ENCODE measurements at regions not wholly inside any gene's neighbourhood (a gene's known extent, or its start where the extent isn't known, plus 50 kb on each side); places are given as distances from the start of the nearest gene placed in this dataset.
A peak's percentile ranks its signal among the peaks of the same experiment; 100 is the strongest.

DNA sequence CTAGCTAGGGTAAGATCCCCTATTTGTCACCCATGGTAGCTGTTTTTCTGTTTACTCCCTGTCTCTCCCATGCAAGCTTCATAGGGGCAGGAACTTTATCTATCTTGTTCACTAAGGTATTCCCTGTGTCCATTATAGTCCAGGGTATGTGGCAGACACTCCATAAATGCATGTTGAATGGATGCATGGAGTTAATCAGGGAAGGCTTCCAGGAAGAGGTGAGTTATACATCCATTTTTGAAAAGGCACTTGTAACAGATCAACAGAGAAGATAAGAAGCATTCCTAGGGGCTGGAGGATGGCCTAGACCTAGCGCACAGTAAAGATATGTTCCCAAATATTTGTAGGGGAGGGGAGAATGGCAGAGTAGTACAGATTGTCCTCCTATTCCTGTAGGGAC is 130.3 kb downstream of the BUD13 start:
- H3K27me3 Mint-ChIP-seq (ENCODE audit: insufficient read depth), result peaks cover 4% of the 10 kb centered on the region
- H3K4me3 Mint-ChIP-seq, result no peak overlapping the region
- peaks cover 9% of the 10 kb centered on the region for H3K9me3 Mint-ChIP-seq
- DNase-seq, result no peak
- H3K27me3 ChIP-seq (ENCODE audit: control insufficient read depth, insufficient read depth, low read length, poor library complexity, severe bottlenecking), result no peaks in the 10 kb centered on the region
- no peak overlapping the region for H3K9ac ChIP-seq (ENCODE audit: extremely low read depth, low read length, poor library complexity, severe bottlenecking)
- H3K27ac ChIP-seq (ENCODE audit: low read depth, low read length), result no peak overlapping the region
- TF ChIP-seq, protein P1, sequence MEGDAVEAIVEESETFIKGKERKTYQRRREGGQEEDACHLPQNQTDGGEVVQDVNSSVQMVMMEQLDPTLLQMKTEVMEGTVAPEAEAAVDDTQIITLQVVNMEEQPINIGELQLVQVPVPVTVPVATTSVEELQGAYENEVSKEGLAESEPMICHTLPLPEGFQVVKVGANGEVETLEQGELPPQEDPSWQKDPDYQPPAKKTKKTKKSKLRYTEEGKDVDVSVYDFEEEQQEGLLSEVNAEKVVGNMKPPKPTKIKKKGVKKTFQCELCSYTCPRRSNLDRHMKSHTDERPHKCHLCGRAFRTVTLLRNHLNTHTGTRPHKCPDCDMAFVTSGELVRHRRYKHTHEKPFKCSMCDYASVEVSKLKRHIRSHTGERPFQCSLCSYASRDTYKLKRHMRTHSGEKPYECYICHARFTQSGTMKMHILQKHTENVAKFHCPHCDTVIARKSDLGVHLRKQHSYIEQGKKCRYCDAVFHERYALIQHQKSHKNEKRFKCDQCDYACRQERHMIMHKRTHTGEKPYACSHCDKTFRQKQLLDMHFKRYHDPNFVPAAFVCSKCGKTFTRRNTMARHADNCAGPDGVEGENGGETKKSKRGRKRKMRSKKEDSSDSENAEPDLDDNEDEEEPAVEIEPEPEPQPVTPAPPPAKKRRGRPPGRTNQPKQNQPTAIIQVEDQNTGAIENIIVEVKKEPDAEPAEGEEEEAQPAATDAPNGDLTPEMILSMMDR (conservative IDR thresholded peaks at IDR 0.05), result no peak
- H3K4me1 ChIP-seq (ENCODE audit: control insufficient read depth, insufficient read depth, low read length), result no peaks in the 10 kb centered on the region
- no peaks in the 10 kb centered on the region for H3K4me1 Mint-ChIP-seq
- H3K36me3 Mint-ChIP-seq (ENCODE audit: low read depth), result no peaks in the 10 kb centered on the region
- no peaks in the 10 kb centered on the region for H3K36me3 ChIP-seq (ENCODE audit: control insufficient read depth, insufficient read depth, low read length)
- H3K9me3 ChIP-seq (ENCODE audit: control insufficient read depth, low read length), result peaks cover 7% of the 10 kb centered on the region
- no peak overlapping the region for H3K4me3 ChIP-seq (ENCODE audit: low read length)
- 100% methylated on average over 1 of the region's 1 CpG; no CpG with 5 or more reads in 1 of the 2 experiments for WGBS, 2 experiments (ENCODE audit: insufficient coverage in 1 of 2, insufficient read length in 1 of 2)
- H3K27ac Mint-ChIP-seq, result no peak overlapping the region

DNA sequence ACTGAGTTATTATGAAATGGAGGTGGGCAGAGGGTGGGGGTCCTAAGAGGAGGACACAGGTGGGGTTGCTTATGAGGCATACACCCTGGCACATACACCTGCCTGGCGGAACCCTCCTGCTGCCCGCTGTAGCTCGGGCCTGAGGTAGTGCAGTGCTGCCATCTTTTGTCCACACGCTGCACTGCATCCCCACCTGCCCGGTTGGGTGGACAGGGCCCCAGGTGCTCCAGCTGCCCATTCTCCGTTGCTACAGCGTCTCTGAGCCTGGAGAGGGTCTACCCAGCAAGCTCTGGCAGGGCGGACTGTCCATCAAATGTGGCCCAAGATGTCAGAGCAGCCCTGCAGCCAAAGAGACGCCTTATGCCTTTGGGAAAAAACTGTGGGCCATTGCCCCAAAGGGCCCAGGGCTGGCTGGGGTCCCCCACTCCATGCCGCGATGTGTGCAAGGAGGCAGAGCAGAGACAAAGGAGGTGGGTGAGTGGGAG is 131.2 kb downstream of the BUD13 start:
- Mint-ChIP-seq H3K27me3 (ENCODE audit: insufficient read depth) (no peaks in the 10 kb centered on the region), H3K4me3 (no peak overlapping the region), H3K4me1 (no peaks in the 10 kb centered on the region), H3K27ac (no peak overlapping the region), H3K9me3 (peaks cover 9% of the 10 kb centered on the region), H3K36me3 (ENCODE audit: low read depth) (no peaks in the 10 kb centered on the region)
- no peak overlapping the region for H3K9ac ChIP-seq (ENCODE audit: extremely low read depth, low read length, poor library complexity, severe bottlenecking)
- WGBS, 2 experiments (ENCODE audit: insufficient coverage in 1 of 2, insufficient read length in 1 of 2), result 19 to 38% methylated on average over 8 to 11 of the region's 11 CpGs
- peaks cover 7% of the 10 kb centered on the region for H3K9me3 ChIP-seq (ENCODE audit: control insufficient read depth, low read length)
- H3K27ac ChIP-seq (ENCODE audit: low read depth, low read length), result no peak overlapping the region
- no peak overlapping the region for H3K4me3 ChIP-seq (ENCODE audit: low read length)
- peak; percentile 93 for DNase-seq
- no peaks in the 10 kb centered on the region for H3K27me3 ChIP-seq (ENCODE audit: control insufficient read depth, insufficient read depth, low read length, poor library complexity, severe bottlenecking)
- TF ChIP-seq, protein P1 (conservative IDR thresholded peaks at IDR 0.05), result peak; percentile 93
- H3K4me1 ChIP-seq (ENCODE audit: control insufficient read depth, insufficient read depth, low read length), result no peaks in the 10 kb centered on the region
- no peaks in the 10 kb centered on the region for H3K36me3 ChIP-seq (ENCODE audit: control insufficient read depth, insufficient read depth, low read length)

DNA sequence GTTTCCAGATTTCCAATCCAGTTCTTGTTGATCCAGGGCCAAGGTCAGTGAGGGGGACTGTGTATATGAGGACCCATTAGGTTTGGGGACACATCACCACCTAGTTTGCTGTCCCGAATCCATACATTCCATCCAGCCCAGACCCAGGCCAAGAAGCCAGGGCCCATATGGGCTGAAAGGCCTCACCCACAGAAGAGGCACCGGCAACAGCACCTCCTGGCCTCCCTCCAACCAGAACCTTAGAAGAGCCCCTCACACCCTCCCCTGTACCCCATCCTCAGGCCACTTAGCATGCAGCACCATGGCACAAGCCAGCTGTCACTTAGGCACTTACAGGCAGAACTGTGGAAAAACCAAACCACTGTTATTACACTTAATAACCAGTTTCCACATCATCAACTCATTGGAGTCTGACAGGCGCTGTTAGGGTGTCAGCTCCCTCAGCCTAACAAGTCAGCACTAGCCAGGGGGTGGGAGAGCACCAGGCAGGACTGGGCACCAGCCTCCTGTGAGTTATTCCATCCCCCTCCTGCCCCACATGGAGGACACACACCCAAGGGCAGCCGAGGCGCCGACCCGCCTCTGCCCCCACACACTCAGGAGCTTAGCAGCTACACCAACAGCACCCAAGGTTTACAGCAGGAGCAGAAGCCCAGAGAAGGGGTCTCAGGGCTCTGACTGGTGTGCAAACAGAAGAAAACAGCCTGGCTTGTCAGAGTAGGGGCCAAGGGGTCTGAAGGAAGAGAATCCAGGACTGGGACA is 132.0 kb downstream of the BUD13 start:
- H3K36me3 ChIP-seq (ENCODE audit: control insufficient read depth, insufficient read depth, low read length), result no peaks in the 10 kb centered on the region
- Mint-ChIP-seq H3K4me3 (no peak overlapping the region), H3K9me3 (peaks cover 4% of the 10 kb centered on the region), H3K36me3 (ENCODE audit: low read depth) (no peaks in the 10 kb centered on the region), H3K27me3 (ENCODE audit: insufficient read depth) (no peaks in the 10 kb centered on the region), H3K27ac (no peak overlapping the region), H3K4me1 (no peaks in the 10 kb centered on the region)
- TF ChIP-seq, protein P1 (conservative IDR thresholded peaks at IDR 0.05), result no peak
- no peaks in the 10 kb centered on the region for H3K4me1 ChIP-seq (ENCODE audit: control insufficient read depth, insufficient read depth, low read length)
- no peaks in the 10 kb centered on the region for H3K27me3 ChIP-seq (ENCODE audit: control insufficient read depth, insufficient read depth, low read length, poor library complexity, severe bottlenecking)
- no peak overlapping the region for H3K9ac ChIP-seq (ENCODE audit: extremely low read depth, low read length, poor library complexity, severe bottlenecking)
- H3K9me3 ChIP-seq (ENCODE audit: control insufficient read depth, low read length), result peaks cover 5% of the 10 kb centered on the region
- H3K27ac ChIP-seq (ENCODE audit: low read depth, low read length), result no peak overlapping the region
- WGBS, 2 experiments (ENCODE audit: insufficient coverage in 1 of 2, insufficient read length in 1 of 2), result 85 to 100% methylated on average over 1 to 7 of the region's 7 CpGs
- DNase-seq, result peak; percentile 24
- no peak overlapping the region for H3K4me3 ChIP-seq (ENCODE audit: low read length)

All from endodermal cell (in vitro differentiated cells).